Thymus (tissue), 11 donors: ENCODE measurements at regions not wholly inside any gene's neighbourhood (a gene's known extent, or its start where the extent isn't known, plus 50 kb on each side); places are given as distances from the start of the nearest gene placed in this dataset.
"Not testable (repeated sequence)": the region's sequence is repeated elsewhere in the genome, so short reads cannot be mapped to it uniquely, and the experiment has no call there.

Source experiments
- DNase-seq, 9 donors: peaks; one replicate each; pipeline ENCODE4 v3.0.0-alpha.2; 2013; ENCODE audit warnings: low spot score in 9 of 9, low read depth in 6 of 9, missing footprints in 1 of 9
- H3K27ac ChIP-seq, 2 donors: one replicate each; pipeline ENCODE4 v1.5.1; 2013; ENCODE audit warnings: control low read depth in 1 of 2, low read depth in 1 of 2, low read length in 1 of 2, mild to moderate bottlenecking in 1 of 2, moderate library complexity in 1 of 2
- H3K27me3 ChIP-seq, 2 donors: one replicate each; pipeline ENCODE4 v1.5.1; 2013; ENCODE audit warnings: low read length in 1 of 2; ENCODE audit not compliant: control insufficient read depth in 2 of 2, insufficient read depth in 1 of 2
- H3K36me3 ChIP-seq, 2 donors: one replicate each; pipeline ENCODE4 v1.5.1; 2013; ENCODE audit warnings: low read length in 1 of 2, mild to moderate bottlenecking in 1 of 2, moderate library complexity in 1 of 2; ENCODE audit not compliant: control insufficient read depth in 2 of 2, insufficient read depth in 2 of 2
- H3K4me1 ChIP-seq, 2 donors: one replicate each; pipeline ENCODE4 v1.5.1; 2013; ENCODE audit warnings: low read length in 2 of 2; ENCODE audit not compliant: control insufficient read depth in 2 of 2, insufficient read depth in 2 of 2
- H3K4me3 ChIP-seq, 2 donors: one replicate each; pipeline ENCODE4 v1.5.1; 2013; ENCODE audit warnings: low read length in 2 of 2, control low read depth in 1 of 2, mild to moderate bottlenecking in 1 of 2
- H3K9me3 ChIP-seq, 2 donors: one replicate each; pipeline ENCODE4 v1.5.1; 2013; ENCODE audit warnings: low read length in 1 of 2, mild to moderate bottlenecking in 1 of 2; ENCODE audit not compliant: control insufficient read depth in 2 of 2, insufficient read depth in 1 of 2
- WGBS: extraction: QIAGEN DNeasy Blood & Tissue Kit; methylation state at CpG from one replicate; pipeline ENCODE4 v1.1.7; 2013; 5-methylcytosine and 5-hydroxymethylcytosine counted together
- donor health status: healthy.

GRCh38 chr14:49105512-49105911 lies 480.7 kb downstream of the RPS29 start:
- no peak for DNase-seq
- Histone ChIP-seq H3K4me1 (no peaks in the 10 kb centered on the region), H3K27ac (no peak overlapping the region), H3K36me3 (no peaks in the 10 kb centered on the region), H3K4me3 (no peak overlapping the region), H3K9me3 (no peaks in the 10 kb centered on the region), H3K27me3 (no peaks in the 10 kb centered on the region)
- 97% methylated on average over 4 of the region's 4 CpGs for WGBS

GRCh38 chr14:49092345-49092744 lies 493.8 kb downstream of the RPS29 start:
- Histone ChIP-seq H3K9me3 (no peaks in the 10 kb centered on the region), H3K27ac (no peak overlapping the region), H3K27me3 (no peaks in the 10 kb centered on the region), H3K4me1 (no peaks in the 10 kb centered on the region), H3K4me3 (no peak overlapping the region), H3K36me3 (no peaks in the 10 kb centered on the region)
- no peak for DNase-seq
- WGBS = 76% methylated on average over 1 of the region's 1 CpG

GRCh38 chr14:49089107-49089506 lies 497.1 kb downstream of the RPS29 start:
- DNase-seq = no peak
- no peaks in the 10 kb centered on the region for H3K9me3 ChIP-seq
- H3K27me3 ChIP-seq = no peaks in the 10 kb centered on the region
- H3K36me3 ChIP-seq = no peaks in the 10 kb centered on the region
- 85% methylated on average over 3 of the region's 3 CpGs for WGBS
- no peaks in the 10 kb centered on the region for H3K4me1 ChIP-seq
- no peak overlapping the region for H3K4me3 ChIP-seq
- no peak overlapping the region for H3K27ac ChIP-seq

GRCh38 chr14:49073292-49073691 lies 512.9 kb downstream of the RPS29 start:
- not testable (repeated sequence) for H3K4me1 ChIP-seq, H3K9me3 ChIP-seq, H3K4me3 ChIP-seq, DNase-seq, H3K36me3 ChIP-seq, H3K27ac ChIP-seq, H3K27me3 ChIP-seq

- no peaks in the 10 kb centered on the region for H3K36me3 ChIP-seq
- H3K4me1 ChIP-seq = no peaks in the 10 kb centered on the region
- no peak overlapping the region for H3K27ac ChIP-seq
- H3K4me3 ChIP-seq = no peak overlapping the region
- no peaks in the 10 kb centered on the region for H3K9me3 ChIP-seq
- no peak for DNase-seq
- H3K27me3 ChIP-seq = no peaks in the 10 kb centered on the region
- WGBS = 94% methylated on average over 1 of the region's 1 CpG
Observed at GRCh38 chr14:49058511-49058910, 527.7 kb downstream of the RPS29 start.

GRCh38 chr14:49057838-49058510 lies 528.2 kb downstream of the RPS29 start:
- Histone ChIP-seq H3K27me3 (no peaks in the 10 kb centered on the region), H3K4me1 (no peaks in the 10 kb centered on the region), H3K4me3 (no peak overlapping the region), H3K9me3 (no peaks in the 10 kb centered on the region), H3K27ac (no peak overlapping the region), H3K36me3 (no peaks in the 10 kb centered on the region)
- no peak for DNase-seq
- WGBS = 90% methylated on average over 1 of the region's 1 CpG

GRCh38 chr14:49056021-49056420 lies 530.2 kb downstream of the RPS29 start:
- DNase-seq = no peak
- H3K4me3 ChIP-seq = no peak overlapping the region

GRCh38 chr14:49052521-49052920 lies 533.7 kb downstream of the RPS29 start:
- Histone ChIP-seq H3K4me3 (no peak overlapping the region), H3K4me1 (no peaks in the 10 kb centered on the region), H3K27me3 (no peaks in the 10 kb centered on the region), H3K27ac (no peak overlapping the region), H3K36me3 (no peaks in the 10 kb centered on the region), H3K9me3 (no peaks in the 10 kb centered on the region)
- DNase-seq = no peak
- WGBS = 95% methylated on average over 2 of the region's 2 CpGs

More at GRCh38 chr14:49056021-49056420, 530.2 kb downstream of the RPS29 start:
- no peaks in the 10 kb centered on the region for H3K36me3 ChIP-seq
- H3K4me1 ChIP-seq = no peaks in the 10 kb centered on the region
- no peak overlapping the region for H3K27ac ChIP-seq
- 85% methylated on average over 1 of the region's 1 CpG for WGBS
- no peaks in the 10 kb centered on the region for H3K9me3 ChIP-seq
- no peaks in the 10 kb centered on the region for H3K27me3 ChIP-seq

GRCh38 chr14:49051328-49052060 lies 534.7 kb downstream of the RPS29 start:
- WGBS = 93% methylated on average over 4 of the region's 4 CpGs
- no peak for DNase-seq
- no peak overlapping the region for H3K4me3 ChIP-seq
- H3K9me3 ChIP-seq = no peaks in the 10 kb centered on the region
- H3K27me3 ChIP-seq = no peaks in the 10 kb centered on the region
- H3K36me3 ChIP-seq = no peaks in the 10 kb centered on the region
- no peaks in the 10 kb centered on the region for H3K4me1 ChIP-seq
- no peak overlapping the region for H3K27ac ChIP-seq
